SK-N-MC (cell line): ENCODE measurements at regions not wholly inside any gene's neighbourhood (a gene's known extent, or its start where the extent isn't known, plus 50 kb on each side); places are given as distances from the start of the nearest gene placed in this dataset.

Source experiments
- EZH2 ChIP-seq: fragments of 200-600 bp; sonication (generic); IDR thresholded peaks from one replicate; pipeline ENCODE4 v1.6.1; 2017; ENCODE audit warnings: antibody characterized with exemption
- POLR2AphosphoS5 ChIP-seq: IDR thresholded peaks from 2 replicates; pipeline ENCODE4 v1.6.1; 2012; ENCODE audit warnings: mild to moderate bottlenecking, low read depth, low read length, borderline replicate concordance

- no peak for TF ChIP-seq EZH2
- no peak for TF ChIP-seq POLR2AphosphoS5
Observed at GRCh38 chr5:162939991-162940390, 497.4 kb upstream of the CCNG1 start.
